GM06990 (cell line): ENCODE measurements at regions not wholly inside any gene's neighbourhood (a gene's known extent, or its start where the extent isn't known, plus 50 kb on each side); places are given as distances from the start of the nearest gene placed in this dataset.

Experiments used
- DNase-seq: peaks from one replicate; pipeline ENCODE4 v3.0.0-alpha.2; 2011; ENCODE audit not compliant: insufficient read length; ENCODE audit errors: extremely low read depth
- H3K27me3 ChIP-seq: replicated peaks from 2 replicates; pipeline ENCODE4 v1.6.0; 2011; ENCODE audit warnings: low read length; ENCODE audit not compliant: control insufficient read depth, insufficient read depth
- H3K36me3 ChIP-seq: 2 replicates; pipeline ENCODE4 v1.5.1; 2011; ENCODE audit warnings: low read length; ENCODE audit not compliant: control insufficient read depth, insufficient read depth
- H3K4me3 ChIP-seq: replicated peaks from 2 replicates; pipeline ENCODE4 v1.5.1; 2011; ENCODE audit warnings: low read depth, mild to moderate bottlenecking, control low read depth, low read length
- TF ChIP-seq, protein P1 (sequence below): IDR thresholded peaks from 2 replicates; pipeline ENCODE4 v1.5.1; 2011; ENCODE audit warnings: low read length, control low read depth, mild to moderate bottlenecking, inconsistent platforms; ENCODE audit not compliant: insufficient read depth, poor library complexity, severe bottlenecking

DNA sequence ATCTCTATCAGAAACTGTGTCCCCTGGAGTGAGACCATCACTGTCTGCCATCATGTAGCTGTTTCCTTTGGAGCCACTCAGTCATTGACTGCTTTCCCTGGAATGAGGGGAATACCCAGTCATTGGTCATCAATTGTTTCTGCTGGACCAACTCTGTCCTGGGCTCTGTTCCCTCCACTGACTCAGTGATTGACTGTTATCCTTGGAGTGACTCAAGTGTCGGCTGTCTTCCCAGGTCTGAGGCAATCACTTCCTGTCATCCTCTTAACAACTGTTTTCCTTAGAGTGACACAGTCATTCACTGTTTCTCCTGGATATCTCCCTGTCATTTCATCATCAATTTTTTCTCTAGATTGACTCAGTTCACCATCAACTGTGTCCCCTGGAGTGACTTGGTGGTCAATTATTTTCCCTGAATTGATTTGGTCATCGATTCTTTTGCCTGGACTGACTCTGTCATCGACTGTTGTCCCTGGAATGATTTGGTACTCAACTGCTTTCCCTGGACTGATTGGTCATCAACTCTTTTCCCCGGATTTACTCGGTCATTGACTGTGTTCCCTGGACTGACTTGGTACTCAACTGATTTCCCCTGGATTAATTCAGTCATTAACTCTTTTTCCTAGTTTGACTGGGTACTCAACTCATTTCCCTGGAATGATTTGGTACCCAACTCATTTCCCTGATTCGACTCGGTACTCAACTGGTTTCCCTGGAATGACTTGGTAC, 327.9 kb upstream of the VCX start:
- H3K36me3 ChIP-seq = no peaks in the 10 kb centered on the region
- DNase-seq = no peak
- H3K4me3 ChIP-seq = no peak overlapping the region
- no peaks in the 10 kb centered on the region for H3K27me3 ChIP-seq
- TF ChIP-seq, protein P1, sequence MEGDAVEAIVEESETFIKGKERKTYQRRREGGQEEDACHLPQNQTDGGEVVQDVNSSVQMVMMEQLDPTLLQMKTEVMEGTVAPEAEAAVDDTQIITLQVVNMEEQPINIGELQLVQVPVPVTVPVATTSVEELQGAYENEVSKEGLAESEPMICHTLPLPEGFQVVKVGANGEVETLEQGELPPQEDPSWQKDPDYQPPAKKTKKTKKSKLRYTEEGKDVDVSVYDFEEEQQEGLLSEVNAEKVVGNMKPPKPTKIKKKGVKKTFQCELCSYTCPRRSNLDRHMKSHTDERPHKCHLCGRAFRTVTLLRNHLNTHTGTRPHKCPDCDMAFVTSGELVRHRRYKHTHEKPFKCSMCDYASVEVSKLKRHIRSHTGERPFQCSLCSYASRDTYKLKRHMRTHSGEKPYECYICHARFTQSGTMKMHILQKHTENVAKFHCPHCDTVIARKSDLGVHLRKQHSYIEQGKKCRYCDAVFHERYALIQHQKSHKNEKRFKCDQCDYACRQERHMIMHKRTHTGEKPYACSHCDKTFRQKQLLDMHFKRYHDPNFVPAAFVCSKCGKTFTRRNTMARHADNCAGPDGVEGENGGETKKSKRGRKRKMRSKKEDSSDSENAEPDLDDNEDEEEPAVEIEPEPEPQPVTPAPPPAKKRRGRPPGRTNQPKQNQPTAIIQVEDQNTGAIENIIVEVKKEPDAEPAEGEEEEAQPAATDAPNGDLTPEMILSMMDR = no peak

DNA sequence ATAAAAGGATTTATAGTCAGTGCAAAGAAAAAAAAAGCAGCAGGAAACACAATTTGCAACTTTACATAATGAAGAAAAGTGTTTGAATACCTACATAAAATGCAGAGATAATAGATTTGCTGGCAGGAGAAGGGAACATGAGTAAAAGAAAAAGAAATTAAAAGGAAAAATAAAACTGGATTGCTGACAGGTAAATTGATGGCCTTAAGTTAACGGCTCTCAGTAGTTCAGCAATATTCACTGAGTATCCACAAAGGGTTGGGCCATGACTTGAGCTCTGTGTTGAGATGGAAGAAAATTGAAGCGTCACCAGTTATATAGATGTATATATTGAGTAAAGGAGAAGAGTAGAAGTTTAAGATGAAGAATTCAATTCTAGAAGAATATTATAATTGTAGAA, 330.1 kb upstream of the VCX start:
- Histone ChIP-seq H3K4me3 (no peak overlapping the region), H3K36me3 (no peaks in the 10 kb centered on the region), H3K27me3 (no peaks in the 10 kb centered on the region)
- DNase-seq = no peak
- TF ChIP-seq, protein P1 = no peak

DNA sequence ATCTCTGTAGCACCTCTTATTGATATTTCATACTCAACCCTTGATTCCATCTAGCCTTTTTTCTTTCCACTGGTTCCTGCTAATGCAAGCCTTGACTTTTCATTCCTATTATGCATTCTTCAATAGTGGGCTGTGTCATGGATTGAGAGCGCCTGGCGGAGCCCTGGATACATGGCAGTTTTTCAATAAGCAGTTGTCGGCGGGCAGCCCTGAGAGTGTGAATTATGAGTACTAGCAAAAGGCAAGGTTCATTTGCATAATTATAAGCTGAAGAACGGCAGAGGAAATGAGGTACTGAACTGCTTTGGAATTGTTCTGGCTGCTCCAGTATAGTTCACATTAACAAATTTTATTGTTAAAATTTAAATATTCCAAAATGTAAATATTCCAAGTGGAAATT, 339.7 kb upstream of the VCX start:
- H3K36me3 ChIP-seq = no peaks in the 10 kb centered on the region
- DNase-seq = no peak

DNA sequence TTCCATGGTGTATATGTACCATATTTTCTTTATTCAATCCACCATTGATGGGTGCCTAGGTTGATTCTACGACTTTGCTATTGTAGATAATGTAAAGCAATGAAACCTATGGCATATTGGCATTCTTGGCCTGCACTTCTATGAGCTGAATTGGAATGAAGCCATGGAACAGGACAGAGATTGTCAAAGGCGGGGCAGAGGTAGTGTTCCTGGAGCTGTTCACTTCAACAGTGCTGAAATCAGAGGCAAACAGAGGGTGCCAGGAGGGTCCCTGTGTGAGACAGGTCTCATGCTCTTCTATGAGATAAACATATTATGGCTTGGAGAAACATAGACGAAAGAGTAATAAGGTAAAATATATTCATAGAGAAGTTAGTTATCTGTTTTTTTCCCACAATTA, 342.6 kb upstream of the VCX start:
- H3K4me3 ChIP-seq = no peak overlapping the region
- H3K27me3 ChIP-seq = no peaks in the 10 kb centered on the region
- TF ChIP-seq, protein P1 = no peak
- no peak for DNase-seq
- H3K36me3 ChIP-seq = no peaks in the 10 kb centered on the region

More for the DNA sequence above, 339.7 kb upstream of the VCX start:
- H3K4me3 ChIP-seq = no peak overlapping the region
- no peaks in the 10 kb centered on the region for H3K27me3 ChIP-seq
- TF ChIP-seq, protein P1 = no peak

DNA sequence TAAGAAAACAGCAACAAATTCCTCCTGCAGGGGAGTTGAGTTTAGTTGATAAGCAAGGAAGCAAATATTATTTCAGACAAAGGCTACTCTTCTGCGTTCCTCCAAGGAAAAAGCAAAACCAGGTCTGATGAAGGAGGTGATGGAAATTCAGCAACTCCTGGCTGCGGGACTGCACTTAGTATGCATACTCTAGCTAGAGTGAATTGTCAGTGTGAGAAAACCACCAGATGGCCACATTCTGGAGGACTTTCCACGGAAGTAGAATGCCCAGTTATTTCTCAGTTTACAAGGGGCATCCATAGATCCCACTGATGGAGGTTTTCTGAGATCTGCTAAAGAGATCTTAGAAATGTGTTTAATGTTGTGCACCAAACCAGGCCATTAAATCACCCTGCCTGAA, 338.6 kb upstream of the PUDP start:
- H3K4me3 ChIP-seq = no peak overlapping the region
- no peaks in the 10 kb centered on the region for H3K36me3 ChIP-seq
- DNase-seq = no peak
- TF ChIP-seq, protein P1 = no peak
- H3K27me3 ChIP-seq = no peaks in the 10 kb centered on the region

DNA sequence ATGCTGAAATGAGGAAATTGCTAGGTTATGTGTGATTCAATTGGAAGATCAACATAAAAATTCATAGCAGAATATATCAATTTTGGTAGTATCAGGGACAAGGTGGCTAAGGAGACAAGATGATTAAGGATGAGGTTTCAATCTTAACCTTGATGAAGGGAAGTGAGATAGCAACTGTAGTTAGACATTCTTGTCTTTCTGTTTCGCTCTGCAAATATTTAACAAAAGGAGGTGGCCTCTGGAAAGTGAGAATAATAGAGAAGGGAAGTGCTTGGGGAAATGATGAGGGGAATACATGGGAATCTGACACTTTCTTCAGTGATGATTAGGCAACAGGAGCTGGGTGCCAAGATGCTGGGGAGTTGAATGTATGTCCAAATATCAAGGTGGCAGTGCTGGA, 337.1 kb upstream of the PUDP start:
- no peaks in the 10 kb centered on the region for H3K36me3 ChIP-seq
- DNase-seq = no peak
- TF ChIP-seq, protein P1 = no peak
- H3K27me3 ChIP-seq = no peaks in the 10 kb centered on the region
- no peak overlapping the region for H3K4me3 ChIP-seq
